ENCODE measurements at regions not wholly inside any gene's neighbourhood (a gene's known extent, or its start where the extent isn't known, plus 50 kb on each side); places are given as distances from the start of the nearest gene placed in this dataset.

DNA sequence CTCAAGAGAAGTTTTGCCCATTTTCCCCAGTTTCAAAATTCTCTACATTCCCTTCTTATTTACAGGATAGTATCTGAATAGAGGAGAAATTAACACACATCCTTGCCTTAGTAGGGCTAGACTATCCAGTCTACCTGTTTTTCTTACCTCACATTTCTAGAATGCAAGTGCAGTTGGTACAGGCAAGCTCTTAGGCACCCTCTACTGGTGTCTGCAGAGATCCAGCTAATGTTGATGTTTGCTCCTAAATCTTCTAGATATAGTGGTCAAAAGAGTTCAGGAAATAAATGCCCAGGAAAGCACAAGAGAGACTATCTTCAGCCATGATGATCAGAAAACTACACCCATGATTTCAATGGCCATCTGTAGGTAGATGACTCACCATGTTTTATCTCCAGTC is 205.3 kb downstream of the HTR7 start:
- no peak for ATAC-seq (ENCODE audit: low read depth)
- Histone ChIP-seq H2AFZ (ENCODE audit: insufficient read depth, low read depth, low read length, poor library complexity, severe bottlenecking) (no peak overlapping the region), H3K9ac (ENCODE audit: low read length) (no peak overlapping the region), H3K4me1 (ENCODE audit: control insufficient read depth in 2 of 2, insufficient read depth in 2 of 2, low read length in 2 of 2) (no peaks in the 10 kb centered on the region), H3K27ac (ENCODE audit: low read length in 2 of 2) (no peak overlapping the region), H3K4me3 (ENCODE audit: control extremely low read depth in 1 of 5, extremely low read depth in 1 of 5, insufficient read depth in 1 of 5, low read depth in 2 of 5, low read length in 4 of 5) (no peak overlapping the region), H3K4me2 (replicated peaks; ENCODE audit: low read depth, low read length, poor library complexity, severe bottlenecking) (no peak overlapping the region), H3K36me3 (replicated peaks in 1 of 2; ENCODE audit: control extremely low read depth in 1 of 2, control insufficient read depth in 1 of 2, extremely low read depth in 1 of 2, insufficient read depth in 2 of 2, low read length in 1 of 2) (no peaks in the 10 kb centered on the region), H4K20me1 (ENCODE audit: control insufficient read depth, insufficient read depth, low read length, poor library complexity, severe bottlenecking) (no peaks in the 10 kb centered on the region), H3K27me3 (replicated peaks in 1 of 4; ENCODE audit: control extremely low read depth in 1 of 4, control insufficient read depth in 3 of 4, insufficient read depth in 4 of 4, low read length in 3 of 4) (no peaks in the 10 kb centered on the region), H3K79me2 (ENCODE audit: control insufficient read depth, insufficient read depth, low read length) (no peaks in the 10 kb centered on the region), H3K9me3 (ENCODE audit: control extremely low read depth in 1 of 3, control insufficient read depth in 2 of 3, insufficient read depth in 1 of 3, low read length in 2 of 3) (no peaks in the 10 kb centered on the region)
- no peaks in the 10 kb centered on the region for H3K4me1 Mint-ChIP-seq
- intact Hi-C loops (cut with micrococcal nuclease), result no loop called here
- no peak overlapping the region for H3K4me3 Mint-ChIP-seq
- no peak for DNase-seq
- TF ChIP-seq EZH2 (IDR thresholded peaks at IDR 0.05; ENCODE audit: borderline replicate concordance, insufficient read depth, low read depth, low read length, poor library complexity, severe bottlenecking), result no peak
- ChIA-PET CTCF (no interaction called here), POLR2A (no interaction called here)
- no peaks in the 10 kb centered on the region for H3K9me3 Mint-ChIP-seq (ENCODE audit: insufficient read depth)
- peaks cover 13% of the 10 kb centered on the region for H3K27me3 Mint-ChIP-seq
- H3K27ac Mint-ChIP-seq, result no peak overlapping the region

DNA sequence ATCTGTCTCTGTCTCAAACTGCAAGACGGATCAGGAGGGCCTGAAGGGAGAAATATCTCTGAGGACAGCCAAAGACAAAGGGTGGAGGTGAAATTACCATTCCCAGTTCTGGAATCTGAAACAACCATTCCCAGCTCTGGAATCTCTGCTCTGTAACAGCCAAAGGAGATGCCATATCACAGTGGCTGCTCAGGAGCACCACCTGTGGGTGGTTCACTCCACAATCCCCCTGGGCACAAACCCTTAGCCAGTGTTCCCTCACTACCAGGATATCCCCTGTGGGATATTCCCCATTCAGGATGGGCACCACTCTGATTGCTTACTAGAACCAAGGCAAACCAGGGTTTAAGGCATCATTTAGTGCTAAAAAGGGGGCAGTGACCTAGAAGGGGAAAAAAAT is 199.0 kb downstream of the HTR7 start:
- H3K27ac Mint-ChIP-seq, result no peak overlapping the region
- H4K20me1 ChIP-seq (ENCODE audit: control insufficient read depth, insufficient read depth, low read length, poor library complexity, severe bottlenecking), result no peaks in the 10 kb centered on the region
- no peaks in the 10 kb centered on the region for H3K79me2 ChIP-seq (ENCODE audit: control insufficient read depth, insufficient read depth, low read length)
- POLR2A ChIA-PET, result no interaction called here
- no peak overlapping the region for H2AFZ ChIP-seq (ENCODE audit: insufficient read depth, low read depth, low read length, poor library complexity, severe bottlenecking)
- H3K4me3 Mint-ChIP-seq, result no peak overlapping the region
- H3K9ac ChIP-seq (ENCODE audit: low read length), result no peak overlapping the region
- H3K4me1 Mint-ChIP-seq, result no peaks in the 10 kb centered on the region
- peaks cover 17% of the 10 kb centered on the region for H3K27me3 Mint-ChIP-seq
- TF ChIP-seq, protein P1, sequence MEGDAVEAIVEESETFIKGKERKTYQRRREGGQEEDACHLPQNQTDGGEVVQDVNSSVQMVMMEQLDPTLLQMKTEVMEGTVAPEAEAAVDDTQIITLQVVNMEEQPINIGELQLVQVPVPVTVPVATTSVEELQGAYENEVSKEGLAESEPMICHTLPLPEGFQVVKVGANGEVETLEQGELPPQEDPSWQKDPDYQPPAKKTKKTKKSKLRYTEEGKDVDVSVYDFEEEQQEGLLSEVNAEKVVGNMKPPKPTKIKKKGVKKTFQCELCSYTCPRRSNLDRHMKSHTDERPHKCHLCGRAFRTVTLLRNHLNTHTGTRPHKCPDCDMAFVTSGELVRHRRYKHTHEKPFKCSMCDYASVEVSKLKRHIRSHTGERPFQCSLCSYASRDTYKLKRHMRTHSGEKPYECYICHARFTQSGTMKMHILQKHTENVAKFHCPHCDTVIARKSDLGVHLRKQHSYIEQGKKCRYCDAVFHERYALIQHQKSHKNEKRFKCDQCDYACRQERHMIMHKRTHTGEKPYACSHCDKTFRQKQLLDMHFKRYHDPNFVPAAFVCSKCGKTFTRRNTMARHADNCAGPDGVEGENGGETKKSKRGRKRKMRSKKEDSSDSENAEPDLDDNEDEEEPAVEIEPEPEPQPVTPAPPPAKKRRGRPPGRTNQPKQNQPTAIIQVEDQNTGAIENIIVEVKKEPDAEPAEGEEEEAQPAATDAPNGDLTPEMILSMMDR (IDR thresholded peaks at IDR 0.05), result no peak
- no peak for TF ChIP-seq EZH2 (IDR thresholded peaks at IDR 0.05; ENCODE audit: borderline replicate concordance, insufficient read depth, low read depth, low read length, poor library complexity, severe bottlenecking)
- no peaks in the 10 kb centered on the region for H3K27me3 ChIP-seq (replicated peaks in 1 of 4; ENCODE audit: control extremely low read depth in 1 of 4, control insufficient read depth in 3 of 4, insufficient read depth in 4 of 4, low read length in 3 of 4)
- H3K9me3 ChIP-seq (ENCODE audit: control extremely low read depth in 1 of 3, control insufficient read depth in 2 of 3, insufficient read depth in 1 of 3, low read length in 2 of 3), result peaks cover 0 to 3% (median 0%) of the 10 kb centered on the region in 3 donors
- H3K36me3 ChIP-seq (replicated peaks in 1 of 2; ENCODE audit: control extremely low read depth in 1 of 2, control insufficient read depth in 1 of 2, extremely low read depth in 1 of 2, insufficient read depth in 2 of 2, low read length in 1 of 2), result no peaks in the 10 kb centered on the region
- intact Hi-C loops (cut with micrococcal nuclease), result no loop called here
- no peaks in the 10 kb centered on the region for H3K4me1 ChIP-seq (ENCODE audit: control insufficient read depth in 2 of 2, insufficient read depth in 2 of 2, low read length in 2 of 2)
- no peak overlapping the region for H3K4me2 ChIP-seq (replicated peaks; ENCODE audit: low read depth, low read length, poor library complexity, severe bottlenecking)
- no peak for ATAC-seq (ENCODE audit: low read depth)
- no peak for DNase-seq
- no CpG with 5 or more reads among the region's 1 CpG for WGBS (ENCODE audit: insufficient coverage)
- no peak overlapping the region for H3K27ac ChIP-seq (ENCODE audit: low read length in 2 of 2)
- H3K4me3 ChIP-seq (ENCODE audit: control extremely low read depth in 1 of 5, extremely low read depth in 1 of 5, insufficient read depth in 1 of 5, low read depth in 2 of 5, low read length in 4 of 5), result no peak overlapping the region
- CTCF ChIA-PET, result interaction anchor here (1.3 kb wide), 1 partner anchor 8 kb away, joined by 3 read pairs; no protein-coding TSS in a partner anchor
- no peaks in the 10 kb centered on the region for H3K9me3 Mint-ChIP-seq (ENCODE audit: insufficient read depth)

All from B cell (primary cell).